IMR-90 (cell line): ENCODE measurements at regions not wholly inside any gene's neighbourhood (a gene's known extent, or its start where the extent isn't known, plus 50 kb on each side); places are given as distances from the start of the nearest gene placed in this dataset.

ENCODE experiments used
- ATAC-seq: fragments of 200-7000 bp; cut with Tn5 transposase; 2 replicates; pipeline ENCODE4 v1.9.1; 2020; ENCODE audit warnings: low read depth, mild to moderate bottlenecking, moderate library complexity
- BruUV-seq: library from RNA; stranded (reverse); fragments of 400-500 nt; replicated peaks from 2 replicates; lab custom pipeline; 2021; lab: Mats Ljungman, UMichigan
- CTCF ChIA-PET: fragments of 300-600 bp; formaldehyde crosslinking; extraction: SDS; loops from one replicate; lab custom pipeline; 2021; ENCODE audit warnings: antibody characterized with exemption; lab: Yijun Ruan, JAX
- POLR2A ChIA-PET: fragments of 300-600 bp; sonication (Branson Sonifier 250); formaldehyde crosslinking; loops from one replicate; lab custom pipeline; 2022; ENCODE audit warnings: antibody characterized with exemption; ENCODE audit not compliant: unreplicated experiment; lab: Charles Lee
- DNase-seq: peaks from one replicate; pipeline ENCODE4 v3.0.0; 2013
- H2AFZ ChIP-seq: replicated peaks from 2 replicates; pipeline ENCODE3; 2013; ENCODE audit warnings: low read length, mild to moderate bottlenecking; ENCODE audit not compliant: poor library complexity
- H2AK5ac ChIP-seq: 2 replicates; pipeline ENCODE4 v1.6.1; 2013; ENCODE audit warnings: low read depth, low read length, inconsistent platforms
- H2AK9ac ChIP-seq: replicated peaks from 2 replicates; pipeline ENCODE3; 2013; ENCODE audit warnings: mild to moderate bottlenecking, low read depth, low read length, moderate library complexity; ENCODE audit not compliant: poor library complexity
- H2BK120ac ChIP-seq: 2 replicates; pipeline ENCODE4 v1.6.1; 2013; ENCODE audit warnings: low read depth, low read length, inconsistent platforms
- H2BK15ac ChIP-seq: 3 replicates; pipeline ENCODE4 v1.6.1; 2013; ENCODE audit warnings: low read depth, low read length, inconsistent platforms
- H2BK20ac ChIP-seq: 2 replicates; pipeline ENCODE4 v1.6.1; 2013; ENCODE audit warnings: low read depth, mild to moderate bottlenecking, inconsistent platforms, low read length, moderate library complexity
- H2BK5ac ChIP-seq: 2 replicates; pipeline ENCODE4 v1.6.1; 2013; ENCODE audit warnings: mild to moderate bottlenecking, low read depth, low read length, inconsistent platforms; ENCODE audit not compliant: poor library complexity, severe bottlenecking
- H3K14ac ChIP-seq: replicated peaks from 2 replicates; pipeline ENCODE4 v1.6.1; 2013; ENCODE audit warnings: low read depth, low read length, inconsistent platforms
- H3K18ac ChIP-seq: 2 replicates; pipeline ENCODE4 v1.6.1; 2013; ENCODE audit warnings: low read depth, low read length, control low read depth
- H3K23ac ChIP-seq: 2 replicates; pipeline ENCODE4 v1.6.1; 2013; ENCODE audit warnings: low read depth, low read length, inconsistent platforms
- H3K27ac ChIP-seq: 2 replicates; pipeline ENCODE4 v1.5.1; 2013; ENCODE audit warnings: mild to moderate bottlenecking, control low read depth, low read length; ENCODE audit not compliant: insufficient read depth
- H3K27me3 ChIP-seq: 2 replicates; pipeline ENCODE4 v1.6.1; 2013; ENCODE audit warnings: low read length; ENCODE audit not compliant: control insufficient read depth, insufficient read depth
- H3K36me3 ChIP-seq: 2 replicates; pipeline ENCODE4 v1.6.1; 2013; ENCODE audit warnings: low read length, mixed read lengths; ENCODE audit not compliant: control insufficient read depth, insufficient read depth
- H3K4ac ChIP-seq: 2 replicates; pipeline ENCODE4 v1.6.1; 2013; ENCODE audit warnings: low read depth, low read length, inconsistent platforms
- H3K4me1 ChIP-seq: 2 replicates; pipeline ENCODE4 v1.6.1; 2013; ENCODE audit warnings: low read length, mixed read lengths; ENCODE audit not compliant: control insufficient read depth, insufficient read depth
- H3K4me2 ChIP-seq: 2 replicates; pipeline ENCODE4 v1.6.1; 2013; ENCODE audit warnings: low read depth, mild to moderate bottlenecking, control low read depth, low read length, moderate library complexity
- H3K4me3 ChIP-seq: 2 replicates; pipeline ENCODE4 v1.5.1; 2013; ENCODE audit warnings: low read depth, mild to moderate bottlenecking, control low read depth, low read length, moderate library complexity; ENCODE audit not compliant: insufficient read depth
- H3K56ac ChIP-seq: 2 replicates; pipeline ENCODE4 v1.6.1; 2013; ENCODE audit warnings: low read length, inconsistent platforms; ENCODE audit not compliant: insufficient read depth; ENCODE audit errors: extremely low read depth
- H3K79me1 ChIP-seq, 2 experiments: 2 replicates each; pipeline ENCODE4 v1.6.1; 2013; ENCODE audit warnings: low read length in 2 of 2, inconsistent platforms in 1 of 2, low read depth in 1 of 2
- H3K9ac ChIP-seq: 2 replicates; pipeline ENCODE4 v1.6.1; 2013; ENCODE audit warnings: low read depth, low read length, control low read depth
- H3K9me1 ChIP-seq: 2 replicates; pipeline ENCODE4 v1.6.1; 2013; ENCODE audit warnings: low read length, inconsistent platforms; ENCODE audit not compliant: insufficient read depth
- H3K9me3 ChIP-seq: 2 replicates; pipeline ENCODE4 v1.6.1; 2013; ENCODE audit warnings: low read length; ENCODE audit not compliant: control insufficient read depth, insufficient read depth
- H4K20me1 ChIP-seq: 2 replicates; pipeline ENCODE4 v1.6.1; 2013; ENCODE audit warnings: low read length, inconsistent platforms; ENCODE audit not compliant: insufficient read depth
- H4K5ac ChIP-seq: 2 replicates; pipeline ENCODE4 v1.6.1; 2013; ENCODE audit warnings: mild to moderate bottlenecking, low read depth, low read length, control low read depth
- H4K8ac ChIP-seq, 2 experiments: 2 replicates each; pipeline ENCODE4 v1.6.1; 2013; ENCODE audit warnings: low read depth in 2 of 2, low read length in 2 of 2, control low read depth in 1 of 2, inconsistent platforms in 1 of 2
- H4K91ac ChIP-seq: 2 replicates; pipeline ENCODE4 v1.6.1; 2013; ENCODE audit warnings: low read depth, low read length, inconsistent platforms; ENCODE audit not compliant: insufficient read depth
- CTCF ChIP-seq: conservative IDR thresholded peaks from 2 replicates; pipeline ENCODE4 v1.5.1; 2012; ENCODE audit warnings: mild to moderate bottlenecking, low read depth, low read length, improper control_type of control experiment
- USF2 ChIP-seq: fragments of 150-350 bp; IDR thresholded peaks from 2 replicates; pipeline ENCODE4 v1.6.1; 2017; ENCODE audit warnings: mild to moderate bottlenecking, antibody characterized with exemption, low read length, low read depth
- WGBS, 2 experiments: methylation state at CpG; one replicate each; pipeline versions ENCODE4 v1.1.5 to v1.1.7; 2013; ENCODE audit warnings: missing lambda C conversion rate in 2 of 2; ENCODE audit not compliant: insufficient read length in 1 of 2; ENCODE audit errors: extremely low coverage in 2 of 2; 5-methylcytosine and 5-hydroxymethylcytosine counted together
- dilution Hi-C: fragments of 300-500 bp; cut with HindIII; formaldehyde crosslinking; loops from one replicate; pipeline ENCODE4 v1.14.3; 2018; ENCODE audit warnings: low sequenced_read_pairs; ENCODE audit not compliant: unreplicated experiment
- in situ Hi-C: fragments of 300-500 bp; cut with MboI; formaldehyde crosslinking; loops from 3 replicates; pipeline ENCODE4 v1.14.3; 2019; ENCODE audit warnings: low sequenced_read_pairs, inconsistent platforms, mixed read lengths
- intact Hi-C: fragments of 100-400 bp; cut with micrococcal nuclease; formaldehyde crosslinking; loops from 2 replicates; pipeline ENCODE4 v1.10.0; 2022

- H3K9ac ChIP-seq = no peak overlapping the region
- CTCF ChIA-PET = no interaction called here
- TF ChIP-seq CTCF (no peak), USF2 (no peak)
Observed at GRCh38 chr7:80359476-80359875, 152.4 kb downstream of the GNAT3 start.

More at GRCh38 chr7:80359476-80359875, 152.4 kb downstream of the GNAT3 start:
- no peak overlapping the region for H2BK20ac ChIP-seq
- H3K23ac ChIP-seq = no peak overlapping the region
- no peak overlapping the region for H3K4me3 ChIP-seq
- no CpG with 5 or more reads among the region's 2 CpGs for WGBS, 2 experiments
- ATAC-seq = no peak
- no peak overlapping the region for H2AK9ac ChIP-seq
- no peaks in the 10 kb centered on the region for H3K27me3 ChIP-seq
- no peak overlapping the region for H2BK15ac ChIP-seq
- no peak overlapping the region for H3K18ac ChIP-seq
- no peak overlapping the region for H3K27ac ChIP-seq
- H3K14ac ChIP-seq = no peak overlapping the region
- no peak overlapping the region for H2BK5ac ChIP-seq
- H2AFZ ChIP-seq = no peak overlapping the region
- no peak overlapping the region for H3K4ac ChIP-seq
- DNase-seq = no peak
- BruUV-seq = no TSS peak
- dilution Hi-C loops (no loop called here), intact Hi-C loops (no loop called here), in situ Hi-C loops (no loop called here)
- POLR2A ChIA-PET = no interaction called here
- no peak overlapping the region for H4K5ac ChIP-seq
- no peak overlapping the region for H4K8ac ChIP-seq
- H3K4me1 ChIP-seq = no peaks in the 10 kb centered on the region
- no peak overlapping the region for H2AK5ac ChIP-seq
- H2BK120ac ChIP-seq = no peak overlapping the region
- no peaks in the 10 kb centered on the region for H4K20me1 ChIP-seq
- H3K9me1 ChIP-seq = no peaks in the 10 kb centered on the region
- H4K91ac ChIP-seq = no peak overlapping the region
- H3K4me2 ChIP-seq = no peak overlapping the region
- no peak overlapping the region for H3K56ac ChIP-seq
- no peaks in the 10 kb centered on the region for H3K79me1 ChIP-seq
- no peaks in the 10 kb centered on the region for H3K36me3 ChIP-seq
- no peaks in the 10 kb centered on the region for H3K9me3 ChIP-seq
